ENCODE measurements at regions not wholly inside any gene's neighbourhood (a gene's known extent, or its start where the extent isn't known, plus 50 kb on each side); places are given as distances from the start of the nearest gene placed in this dataset.
A peak's percentile ranks its signal among the peaks of the same experiment; 100 is the strongest.

GRCh38 chr3:161798016-161798415 lies 301.4 kb downstream of the OTOL1 start:
- Histone ChIP-seq H3K9me3 (ENCODE audit: control insufficient read depth, low read length) (no peaks in the 10 kb centered on the region), H3K4me1 (ENCODE audit: control insufficient read depth, insufficient read depth, low read length, poor library complexity, severe bottlenecking) (no peaks in the 10 kb centered on the region), H3K27ac (ENCODE audit: low read depth, low read length, severe bottlenecking) (no peak overlapping the region), H3K36me3 (ENCODE audit: control insufficient read depth, insufficient read depth, low read length) (no peaks in the 10 kb centered on the region), H3K4me3 (ENCODE audit: extremely low read depth, insufficient read depth, low read length, poor library complexity, severe bottlenecking) (no peak overlapping the region)
- 100% methylated on average over 2 of the region's 3 CpGs; no CpG with 5 or more reads in 1 of the 2 experiments for WGBS, 2 experiments (ENCODE audit: insufficient coverage in 2 of 2)

- no peaks in the 10 kb centered on the region for H3K9me3 ChIP-seq (ENCODE audit: control insufficient read depth, low read length)
- H3K4me1 ChIP-seq (ENCODE audit: control insufficient read depth, insufficient read depth, low read length, poor library complexity, severe bottlenecking) = no peaks in the 10 kb centered on the region
- H3K27ac ChIP-seq (ENCODE audit: low read depth, low read length, severe bottlenecking) = no peak overlapping the region
- WGBS, 2 experiments (ENCODE audit: insufficient coverage in 2 of 2) = 80 to 83% methylated on average over 1 of the region's 1 CpG
- H3K36me3 ChIP-seq (ENCODE audit: control insufficient read depth, insufficient read depth, low read length) = no peaks in the 10 kb centered on the region
- H3K4me3 ChIP-seq (ENCODE audit: extremely low read depth, insufficient read depth, low read length, poor library complexity, severe bottlenecking) = no peak overlapping the region
Observed at GRCh38 chr3:161800985-161801559, 304.5 kb downstream of the OTOL1 start.

- H3K4me3 ChIP-seq (ENCODE audit: extremely low read depth, insufficient read depth, low read length, poor library complexity, severe bottlenecking) = no peak overlapping the region
- WGBS, 2 experiments (ENCODE audit: insufficient coverage in 2 of 2) = 80 to 100% methylated on average over 1 of the region's 1 CpG
- no peak overlapping the region for H3K27ac ChIP-seq (ENCODE audit: low read depth, low read length, severe bottlenecking)
- no peaks in the 10 kb centered on the region for H3K9me3 ChIP-seq (ENCODE audit: control insufficient read depth, low read length)
- no peaks in the 10 kb centered on the region for H3K4me1 ChIP-seq (ENCODE audit: control insufficient read depth, insufficient read depth, low read length, poor library complexity, severe bottlenecking)
- H3K36me3 ChIP-seq (ENCODE audit: control insufficient read depth, insufficient read depth, low read length) = no peaks in the 10 kb centered on the region
Observed at GRCh38 chr3:161818106-161818505, 321.5 kb downstream of the OTOL1 start.

GRCh38 chr3:161821591-161821990 lies 325.0 kb downstream of the OTOL1 start:
- Histone ChIP-seq H3K4me1 (ENCODE audit: control insufficient read depth, insufficient read depth, low read length, poor library complexity, severe bottlenecking) (no peaks in the 10 kb centered on the region), H3K4me3 (ENCODE audit: extremely low read depth, insufficient read depth, low read length, poor library complexity, severe bottlenecking) (no peak overlapping the region), H3K9me3 (ENCODE audit: control insufficient read depth, low read length) (no peaks in the 10 kb centered on the region), H3K27ac (ENCODE audit: low read depth, low read length, severe bottlenecking) (no peak overlapping the region), H3K36me3 (ENCODE audit: control insufficient read depth, insufficient read depth, low read length) (no peaks in the 10 kb centered on the region)
- 57 to 83% methylated on average over 1 of the region's 1 CpG for WGBS, 2 experiments (ENCODE audit: insufficient coverage in 2 of 2)

DNA sequence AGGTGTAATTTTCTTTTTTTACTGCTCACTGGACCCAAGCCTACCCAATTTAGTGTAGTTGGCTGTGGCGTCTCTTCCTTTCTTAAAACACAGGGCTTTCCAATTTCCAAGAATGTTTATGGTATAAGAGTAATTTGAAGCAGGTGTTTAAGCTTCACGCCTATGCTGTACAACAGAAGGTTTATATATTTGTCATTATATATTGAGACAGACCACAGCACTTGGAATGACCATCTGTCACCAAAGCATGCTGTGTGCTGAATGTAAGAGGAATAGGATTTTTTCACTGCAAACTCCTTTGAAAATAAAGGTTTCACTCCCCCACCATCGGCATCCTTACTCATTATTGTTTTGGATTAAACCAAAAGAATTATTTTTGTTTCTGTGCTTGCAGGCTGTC lies 325.7 kb downstream of the OTOL1 start:
- WGBS, 2 experiments (ENCODE audit: insufficient coverage in 2 of 2) = no CpG with 5 or more reads among the region's 3 CpGs
- no peaks in the 10 kb centered on the region for H3K36me3 ChIP-seq (ENCODE audit: control insufficient read depth, insufficient read depth, low read length)
- H3K4me3 ChIP-seq (ENCODE audit: extremely low read depth, insufficient read depth, low read length, poor library complexity, severe bottlenecking) = no peak overlapping the region
- no peaks in the 10 kb centered on the region for H3K4me1 ChIP-seq (ENCODE audit: control insufficient read depth, insufficient read depth, low read length, poor library complexity, severe bottlenecking)
- H3K27ac ChIP-seq (ENCODE audit: low read depth, low read length, severe bottlenecking) = no peak overlapping the region
- no peaks in the 10 kb centered on the region for H3K9me3 ChIP-seq (ENCODE audit: control insufficient read depth, low read length)

DNA sequence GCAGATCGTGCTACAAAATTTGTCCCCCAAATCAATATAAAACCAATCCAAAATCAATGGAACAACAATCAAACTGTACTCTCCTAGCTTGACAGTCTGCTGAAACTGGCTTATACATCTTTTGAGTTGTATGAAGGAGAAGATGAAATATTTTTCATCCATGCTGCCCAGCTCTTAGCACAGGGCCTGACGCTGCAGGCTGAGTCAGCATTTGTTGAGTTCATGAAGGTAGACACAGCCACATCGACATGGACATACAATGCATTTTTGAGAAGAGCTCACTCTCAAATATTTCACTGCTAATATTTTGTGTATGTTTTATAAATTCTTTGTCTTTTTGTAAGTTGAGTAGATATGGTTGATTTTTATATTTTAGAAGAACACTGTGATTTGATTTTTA lies 327.3 kb downstream of the OTOL1 start:
- Histone ChIP-seq H3K36me3 (ENCODE audit: control insufficient read depth, insufficient read depth, low read length) (no peaks in the 10 kb centered on the region), H3K4me1 (ENCODE audit: control insufficient read depth, insufficient read depth, low read length, poor library complexity, severe bottlenecking) (no peaks in the 10 kb centered on the region), H3K4me3 (ENCODE audit: extremely low read depth, insufficient read depth, low read length, poor library complexity, severe bottlenecking) (no peak overlapping the region), H3K9me3 (ENCODE audit: control insufficient read depth, low read length) (no peaks in the 10 kb centered on the region), H3K27ac (ENCODE audit: low read depth, low read length, severe bottlenecking) (no peak overlapping the region)
- WGBS, 2 experiments (ENCODE audit: insufficient coverage in 2 of 2) = 100% methylated on average over 1 of the region's 3 CpGs; no CpG with 5 or more reads in 1 of the 2 experiments

- WGBS, 2 experiments (ENCODE audit: insufficient coverage in 2 of 2) = 100% methylated on average over 2 of the region's 3 CpGs
- no peaks in the 10 kb centered on the region for H3K36me3 ChIP-seq (ENCODE audit: control insufficient read depth, insufficient read depth, low read length)
- no peaks in the 10 kb centered on the region for H3K9me3 ChIP-seq (ENCODE audit: control insufficient read depth, low read length)
- no peak overlapping the region for H3K27ac ChIP-seq (ENCODE audit: low read depth, low read length, severe bottlenecking)
- no peak overlapping the region for H3K4me3 ChIP-seq (ENCODE audit: extremely low read depth, insufficient read depth, low read length, poor library complexity, severe bottlenecking)
- no peaks in the 10 kb centered on the region for H3K4me1 ChIP-seq (ENCODE audit: control insufficient read depth, insufficient read depth, low read length, poor library complexity, severe bottlenecking)
Observed at GRCh38 chr3:161838021-161838420, 341.4 kb downstream of the OTOL1 start.

DNA sequence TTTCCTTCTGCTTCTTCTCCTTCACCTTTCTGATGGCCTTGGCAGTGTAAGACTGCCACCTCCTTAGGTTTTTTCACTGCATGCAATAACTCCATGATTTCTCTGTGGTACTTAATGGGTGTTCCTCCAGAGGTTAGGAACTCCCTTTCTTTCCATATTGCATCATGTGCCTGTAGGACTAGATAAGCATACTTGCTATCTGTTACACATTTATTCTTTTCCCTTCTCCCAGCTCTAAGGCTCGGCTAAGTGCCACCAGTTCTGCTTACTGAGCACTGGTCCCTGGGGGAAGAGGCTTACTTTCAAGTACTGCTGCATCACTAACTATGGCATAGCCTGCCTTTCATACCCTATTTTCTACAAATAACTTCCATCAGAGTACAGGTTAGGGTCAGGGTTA lies 351.8 kb downstream of the OTOL1 start:
- Histone ChIP-seq H3K4me3 (ENCODE audit: extremely low read depth, insufficient read depth, low read length, poor library complexity, severe bottlenecking) (no peak overlapping the region), H3K27ac (ENCODE audit: low read depth, low read length, severe bottlenecking) (no peak overlapping the region), H3K9me3 (ENCODE audit: control insufficient read depth, low read length) (no peaks in the 10 kb centered on the region), H3K4me1 (ENCODE audit: control insufficient read depth, insufficient read depth, low read length, poor library complexity, severe bottlenecking) (peaks cover 4% of the 10 kb centered on the region), H3K36me3 (ENCODE audit: control insufficient read depth, insufficient read depth, low read length) (no peaks in the 10 kb centered on the region)
- WGBS, 2 experiments (ENCODE audit: insufficient coverage in 2 of 2) = 88 to 100% methylated on average over 1 of the region's 1 CpG

- 29 to 45% methylated on average over 5 of the region's 8 CpGs for whole genome bisulfite sequencing, 2 experiments (ENCODE audit: insufficient coverage in 2 of 2)
- Histone ChIP-seq H3K36me3 (ENCODE audit: control insufficient read depth, insufficient read depth, low read length) (no peaks in the 10 kb centered on the region), H3K4me1 (ENCODE audit: control insufficient read depth, insufficient read depth, low read length, poor library complexity, severe bottlenecking) (peaks cover 8% of the 10 kb centered on the region), H3K27ac (ENCODE audit: low read depth, low read length, severe bottlenecking) (no peak overlapping the region), H3K4me3 (ENCODE audit: extremely low read depth, insufficient read depth, low read length, poor library complexity, severe bottlenecking) (no peak overlapping the region), H3K9me3 (ENCODE audit: control insufficient read depth, low read length) (no peaks in the 10 kb centered on the region)
Observed at GRCh38 chr3:161851941-161852566, 355.4 kb downstream of the OTOL1 start.

GRCh38 chr3:161852744-161853143 lies 356.1 kb downstream of the OTOL1 start:
- no peak overlapping the region for H3K4me3 ChIP-seq (ENCODE audit: extremely low read depth, insufficient read depth, low read length, poor library complexity, severe bottlenecking)
- H3K4me1 ChIP-seq (ENCODE audit: control insufficient read depth, insufficient read depth, low read length, poor library complexity, severe bottlenecking) = peaks cover 8% of the 10 kb centered on the region
- H3K9me3 ChIP-seq (ENCODE audit: control insufficient read depth, low read length) = no peaks in the 10 kb centered on the region
- WGBS, 2 experiments (ENCODE audit: insufficient coverage in 2 of 2) = 89 to 91% methylated on average over 7 to 8 of the region's 9 CpGs
- no peak overlapping the region for H3K27ac ChIP-seq (ENCODE audit: low read depth, low read length, severe bottlenecking)
- H3K36me3 ChIP-seq (ENCODE audit: control insufficient read depth, insufficient read depth, low read length) = no peaks in the 10 kb centered on the region

GRCh38 chr3:161854232-161854771 lies 357.7 kb downstream of the OTOL1 start:
- Histone ChIP-seq H3K4me3 (ENCODE audit: extremely low read depth, insufficient read depth, low read length, poor library complexity, severe bottlenecking) (no peak overlapping the region), H3K4me1 (ENCODE audit: control insufficient read depth, insufficient read depth, low read length, poor library complexity, severe bottlenecking) (peaks cover 8% of the 10 kb centered on the region), H3K27ac (ENCODE audit: low read depth, low read length, severe bottlenecking) (peak overlapping the region; percentile 90), H3K9me3 (ENCODE audit: control insufficient read depth, low read length) (no peaks in the 10 kb centered on the region), H3K36me3 (ENCODE audit: control insufficient read depth, insufficient read depth, low read length) (no peaks in the 10 kb centered on the region)
- WGBS, 2 experiments (ENCODE audit: insufficient coverage in 2 of 2) = 69 to 82% methylated on average over 3 to 7 of the region's 7 CpGs
